ENCODE measurements at regions not wholly inside any gene's neighbourhood (a gene's known extent, or its start where the extent isn't known, plus 50 kb on each side); places are given as distances from the start of the nearest gene placed in this dataset.

- Histone ChIP-seq H3K36me3 (ENCODE audit: control insufficient read depth in 1 of 2, insufficient read depth in 2 of 2, low read length in 2 of 2) (peaks cover 0 to 4% of the 10 kb centered on the region in 2 donors), H3K9me3 (ENCODE audit: control insufficient read depth in 1 of 2, low read length in 2 of 2) (no peaks in the 10 kb centered on the region), H3K4me1 (ENCODE audit: control insufficient read depth in 1 of 2, insufficient read depth in 2 of 2, low read length in 2 of 2) (no peaks in the 10 kb centered on the region)
Measured at GRCh38 chr2:120973196-120973595, 237.5 kb downstream of the GLI2 start.

DNA sequence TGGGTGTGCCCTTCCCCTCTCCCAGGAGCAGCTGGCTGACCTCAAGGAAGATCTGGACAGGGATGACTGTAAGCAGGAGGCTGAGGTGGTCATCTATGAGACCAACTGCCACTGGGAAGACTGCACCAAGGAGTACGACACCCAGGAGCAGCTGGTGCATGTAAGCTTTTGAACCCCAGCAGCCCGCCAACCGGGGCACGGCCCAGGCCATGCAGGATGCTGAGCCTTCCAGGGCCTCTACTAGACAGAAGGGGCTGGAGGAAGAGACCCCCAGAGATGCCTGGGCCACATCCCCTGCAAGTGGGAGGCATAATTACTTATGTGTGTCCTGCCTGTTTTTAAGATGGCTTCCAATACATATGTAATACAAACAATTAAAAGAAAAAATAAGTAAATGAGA is 239.3 kb downstream of the GLI2 start:
- no peaks in the 10 kb centered on the region for H3K9me3 ChIP-seq (ENCODE audit: control insufficient read depth in 1 of 2, low read length in 2 of 2)
- no peak overlapping the region for H3K9ac ChIP-seq (ENCODE audit: low read depth in 1 of 2, low read length in 2 of 2)
- no peaks in the 10 kb centered on the region for H3K4me1 ChIP-seq (ENCODE audit: control insufficient read depth in 1 of 2, insufficient read depth in 2 of 2, low read length in 2 of 2)
- H3K27ac ChIP-seq (ENCODE audit: low read depth, low read length), result no peak overlapping the region
- no peaks in the 10 kb centered on the region for H3K27me3 ChIP-seq (ENCODE audit: control insufficient read depth in 1 of 2, insufficient read depth in 2 of 2, low read length in 2 of 2)
- H3K4me3 ChIP-seq (ENCODE audit: low read depth in 1 of 2, low read length in 2 of 2), result no peak overlapping the region
- H3K36me3 ChIP-seq (ENCODE audit: control insufficient read depth in 1 of 2, insufficient read depth in 2 of 2, low read length in 2 of 2), result peaks cover 0 to 4% of the 10 kb centered on the region in 2 donors

More at GRCh38 chr2:120973196-120973595, 237.5 kb downstream of the GLI2 start:
- Histone ChIP-seq H3K27ac (ENCODE audit: low read depth, low read length) (no peak overlapping the region), H3K4me3 (ENCODE audit: low read depth in 1 of 2, low read length in 2 of 2) (no peak overlapping the region), H3K9ac (ENCODE audit: low read depth in 1 of 2, low read length in 2 of 2) (no peak overlapping the region), H3K27me3 (ENCODE audit: control insufficient read depth in 1 of 2, insufficient read depth in 2 of 2, low read length in 2 of 2) (no peaks in the 10 kb centered on the region)

DNA sequence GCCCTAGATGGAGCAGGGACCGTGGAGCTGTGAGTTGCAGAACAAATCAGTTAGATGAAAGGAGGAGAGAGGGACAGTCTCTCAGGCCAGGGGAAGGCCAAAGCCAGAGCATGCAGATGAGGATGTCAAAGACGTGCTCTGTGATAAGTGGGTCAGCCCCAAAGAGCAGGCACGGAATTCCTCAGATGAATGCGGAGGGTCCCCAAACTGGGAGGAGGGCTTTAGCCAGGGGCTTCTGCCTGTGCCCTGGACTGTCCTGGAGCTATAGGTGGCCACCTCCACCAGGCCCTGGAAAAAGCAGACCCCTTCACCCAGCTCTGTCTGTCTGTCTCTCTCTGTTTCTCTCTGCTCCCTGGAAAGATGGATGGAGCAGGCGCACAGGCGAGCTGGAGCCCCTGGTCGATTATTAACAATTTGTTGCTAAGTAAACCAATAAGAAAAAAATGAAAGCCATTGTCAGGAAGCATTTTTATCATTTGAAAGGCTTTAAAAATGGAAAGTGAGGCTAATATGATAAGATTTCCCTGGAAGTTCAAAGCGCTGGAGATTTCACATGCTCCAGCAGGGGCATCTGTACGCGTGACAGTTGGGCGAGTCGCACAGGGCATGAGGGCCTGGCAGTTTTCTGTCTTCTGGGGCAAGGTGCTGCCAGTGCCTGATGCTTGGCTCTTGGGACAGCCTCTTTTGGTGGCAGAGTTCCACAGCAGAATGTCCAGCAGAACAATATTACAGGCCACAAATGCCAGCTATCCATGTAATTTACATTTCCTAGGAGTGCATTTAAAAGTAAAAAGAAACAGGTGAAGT is 241.0 kb downstream of the GLI2 start:
- Histone ChIP-seq H3K9me3 (ENCODE audit: control insufficient read depth in 1 of 2, low read length in 2 of 2) (no peaks in the 10 kb centered on the region), H3K36me3 (ENCODE audit: control insufficient read depth in 1 of 2, insufficient read depth in 2 of 2, low read length in 2 of 2) (peaks cover 0 to 4% of the 10 kb centered on the region in 2 donors), H3K27ac (ENCODE audit: low read depth, low read length) (no peak overlapping the region), H3K4me1 (ENCODE audit: control insufficient read depth in 1 of 2, insufficient read depth in 2 of 2, low read length in 2 of 2) (no peaks in the 10 kb centered on the region), H3K27me3 (ENCODE audit: control insufficient read depth in 1 of 2, insufficient read depth in 2 of 2, low read length in 2 of 2) (no peaks in the 10 kb centered on the region), H3K4me3 (ENCODE audit: low read depth in 1 of 2, low read length in 2 of 2) (no peak overlapping the region), H3K9ac (ENCODE audit: low read depth in 1 of 2, low read length in 2 of 2) (no peak overlapping the region)

DNA sequence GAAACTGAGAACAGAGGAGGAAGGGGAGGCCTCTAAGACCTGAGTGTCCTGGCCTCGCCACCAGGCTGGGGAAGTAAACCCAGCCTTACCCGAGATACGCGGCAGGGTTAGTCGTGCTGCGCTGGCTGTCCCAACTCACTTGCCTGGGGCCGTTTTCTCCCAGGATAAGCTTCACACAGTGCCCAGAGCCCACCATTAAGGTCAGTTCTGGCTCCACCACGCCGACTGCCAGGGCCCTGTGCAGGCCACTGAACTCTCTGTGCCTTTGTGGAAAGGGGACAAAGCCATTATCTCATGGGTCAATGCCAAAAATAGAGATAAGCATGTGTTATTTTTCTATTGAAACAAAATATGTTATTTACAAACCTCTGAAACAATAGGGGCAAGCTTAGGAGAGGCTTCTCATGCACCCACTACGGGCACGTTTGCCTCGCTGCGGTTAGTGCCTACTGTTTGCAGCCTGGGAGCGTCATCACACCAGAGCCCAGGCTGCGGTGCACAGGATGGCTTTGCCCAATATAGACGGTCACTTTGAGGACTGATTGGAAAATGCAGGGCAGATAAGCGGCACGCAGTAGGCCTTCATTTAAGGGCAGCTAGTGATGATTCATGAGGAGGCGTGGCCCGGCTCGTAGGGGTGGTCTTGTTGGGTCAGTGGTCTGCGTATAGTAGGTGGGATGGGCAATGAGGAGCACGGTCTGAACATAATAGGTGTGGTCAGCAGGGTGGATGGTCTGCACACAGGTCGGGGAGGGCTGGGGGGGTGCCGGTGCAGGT is 242.1 kb downstream of the GLI2 start:
- H3K27ac ChIP-seq (ENCODE audit: low read depth, low read length), result no peak overlapping the region
- no peaks in the 10 kb centered on the region for H3K9me3 ChIP-seq (ENCODE audit: control insufficient read depth in 1 of 2, low read length in 2 of 2)
- no peaks in the 10 kb centered on the region for H3K27me3 ChIP-seq (ENCODE audit: control insufficient read depth in 1 of 2, insufficient read depth in 2 of 2, low read length in 2 of 2)
- no peaks in the 10 kb centered on the region for H3K4me1 ChIP-seq (ENCODE audit: control insufficient read depth in 1 of 2, insufficient read depth in 2 of 2, low read length in 2 of 2)
- no peak overlapping the region for H3K4me3 ChIP-seq (ENCODE audit: low read depth in 1 of 2, low read length in 2 of 2)
- no peak overlapping the region for H3K9ac ChIP-seq (ENCODE audit: low read depth in 1 of 2, low read length in 2 of 2)
- peaks cover 0 to 4% of the 10 kb centered on the region in 2 donors for H3K36me3 ChIP-seq (ENCODE audit: control insufficient read depth in 1 of 2, insufficient read depth in 2 of 2, low read length in 2 of 2)

GRCh38 chr2:120978359-120979050 is 242.8 kb downstream of the GLI2 start:
- H3K27ac ChIP-seq (ENCODE audit: low read depth, low read length), result no peak overlapping the region
- no peaks in the 10 kb centered on the region for H3K9me3 ChIP-seq (ENCODE audit: control insufficient read depth in 1 of 2, low read length in 2 of 2)
- H3K4me3 ChIP-seq (ENCODE audit: low read depth in 1 of 2, low read length in 2 of 2), result no peak overlapping the region
- no peaks in the 10 kb centered on the region for H3K27me3 ChIP-seq (ENCODE audit: control insufficient read depth in 1 of 2, insufficient read depth in 2 of 2, low read length in 2 of 2)
- H3K4me1 ChIP-seq (ENCODE audit: control insufficient read depth in 1 of 2, insufficient read depth in 2 of 2, low read length in 2 of 2), result no peaks in the 10 kb centered on the region
- no peak overlapping the region for H3K9ac ChIP-seq (ENCODE audit: low read depth in 1 of 2, low read length in 2 of 2)
- H3K36me3 ChIP-seq (ENCODE audit: control insufficient read depth in 1 of 2, insufficient read depth in 2 of 2, low read length in 2 of 2), result peaks cover 0 to 4% of the 10 kb centered on the region in 2 donors

GRCh38 chr2:120979398-120979797 is 243.7 kb downstream of the GLI2 start:
- Histone ChIP-seq H3K27me3 (ENCODE audit: control insufficient read depth in 1 of 2, insufficient read depth in 2 of 2, low read length in 2 of 2) (no peaks in the 10 kb centered on the region), H3K4me1 (ENCODE audit: control insufficient read depth in 1 of 2, insufficient read depth in 2 of 2, low read length in 2 of 2) (no peaks in the 10 kb centered on the region), H3K9ac (ENCODE audit: low read depth in 1 of 2, low read length in 2 of 2) (no peak overlapping the region), H3K27ac (ENCODE audit: low read depth, low read length) (no peak overlapping the region), H3K36me3 (ENCODE audit: control insufficient read depth in 1 of 2, insufficient read depth in 2 of 2, low read length in 2 of 2) (peaks cover 0 to 4% of the 10 kb centered on the region in 2 donors), H3K9me3 (ENCODE audit: control insufficient read depth in 1 of 2, low read length in 2 of 2) (no peaks in the 10 kb centered on the region), H3K4me3 (ENCODE audit: low read depth in 1 of 2, low read length in 2 of 2) (no peak overlapping the region)

DNA sequence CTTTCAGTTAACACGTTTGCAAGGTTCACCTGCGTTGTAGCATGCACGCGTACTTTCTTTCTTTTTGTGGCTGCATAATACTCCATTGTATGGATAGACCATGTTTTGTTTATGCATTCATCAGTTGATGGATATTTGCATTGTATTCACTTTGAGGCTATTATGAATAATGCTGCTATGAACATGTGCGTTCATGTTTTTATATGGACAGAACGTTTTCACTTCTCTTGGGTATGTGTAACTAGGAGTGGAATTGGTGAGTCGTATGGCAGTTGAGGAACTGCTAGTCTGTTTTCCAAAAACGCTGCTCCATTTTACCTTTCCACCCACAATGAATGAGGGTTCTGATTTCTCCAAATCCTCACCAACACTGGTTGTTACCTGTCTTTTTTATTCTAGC is 244.3 kb downstream of the GLI2 start:
- Histone ChIP-seq H3K4me3 (ENCODE audit: low read depth in 1 of 2, low read length in 2 of 2) (no peak overlapping the region), H3K9ac (ENCODE audit: low read depth in 1 of 2, low read length in 2 of 2) (no peak overlapping the region), H3K4me1 (ENCODE audit: control insufficient read depth in 1 of 2, insufficient read depth in 2 of 2, low read length in 2 of 2) (no peaks in the 10 kb centered on the region), H3K36me3 (ENCODE audit: control insufficient read depth in 1 of 2, insufficient read depth in 2 of 2, low read length in 2 of 2) (peaks cover 0 to under 1% of the 10 kb centered on the region in 2 donors), H3K27ac (ENCODE audit: low read depth, low read length) (no peak overlapping the region), H3K27me3 (ENCODE audit: control insufficient read depth in 1 of 2, insufficient read depth in 2 of 2, low read length in 2 of 2) (no peaks in the 10 kb centered on the region), H3K9me3 (ENCODE audit: control insufficient read depth in 1 of 2, low read length in 2 of 2) (no peaks in the 10 kb centered on the region)

DNA sequence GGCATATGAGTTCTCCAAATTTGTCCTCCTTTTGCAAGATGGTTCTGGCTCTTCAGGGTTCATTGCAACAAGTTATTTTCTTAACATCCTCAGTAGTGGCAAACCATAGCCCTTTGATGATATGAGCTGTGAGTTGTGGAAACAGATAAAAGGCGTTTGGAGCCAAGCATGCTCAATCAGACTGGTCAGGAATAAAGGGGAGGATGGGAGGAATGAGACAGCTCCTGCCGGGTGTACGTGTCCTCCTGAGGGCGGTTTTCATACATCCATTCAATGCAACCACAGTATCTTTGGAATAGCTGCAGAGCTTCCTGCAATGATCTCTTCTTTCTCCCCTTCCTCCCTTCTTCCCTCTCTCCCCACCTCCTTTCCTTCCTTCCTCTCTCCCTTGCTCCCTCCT is 245.8 kb downstream of the GLI2 start:
- Histone ChIP-seq H3K36me3 (ENCODE audit: control insufficient read depth in 1 of 2, insufficient read depth in 2 of 2, low read length in 2 of 2) (no peaks in the 10 kb centered on the region), H3K9me3 (ENCODE audit: control insufficient read depth in 1 of 2, low read length in 2 of 2) (no peaks in the 10 kb centered on the region), H3K9ac (ENCODE audit: low read depth in 1 of 2, low read length in 2 of 2) (no peak overlapping the region), H3K27ac (ENCODE audit: low read depth, low read length) (no peak overlapping the region), H3K4me3 (ENCODE audit: low read depth in 1 of 2, low read length in 2 of 2) (no peak overlapping the region), H3K27me3 (ENCODE audit: control insufficient read depth in 1 of 2, insufficient read depth in 2 of 2, low read length in 2 of 2) (no peaks in the 10 kb centered on the region), H3K4me1 (ENCODE audit: control insufficient read depth in 1 of 2, insufficient read depth in 2 of 2, low read length in 2 of 2) (no peaks in the 10 kb centered on the region)

DNA sequence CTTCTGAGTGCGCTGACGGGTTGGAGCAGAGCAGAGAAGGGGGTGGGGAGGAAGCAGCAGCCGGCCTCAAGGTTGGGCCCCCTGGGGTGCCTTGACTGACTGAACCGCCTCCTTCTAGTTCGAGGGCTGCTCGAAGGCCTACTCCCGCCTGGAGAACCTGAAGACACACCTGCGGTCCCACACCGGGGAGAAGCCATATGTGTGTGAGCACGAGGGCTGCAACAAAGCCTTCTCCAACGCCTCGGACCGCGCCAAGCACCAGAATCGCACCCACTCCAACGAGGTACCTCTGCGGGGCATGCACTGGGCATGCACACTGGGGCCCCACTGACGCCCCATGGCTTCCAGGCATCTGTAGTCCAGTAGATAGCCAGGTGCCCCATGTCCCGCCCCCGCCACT is 246.9 kb downstream of the GLI2 start:
- H3K27me3 ChIP-seq (ENCODE audit: control insufficient read depth in 1 of 2, insufficient read depth in 2 of 2, low read length in 2 of 2), result no peaks in the 10 kb centered on the region
- H3K4me1 ChIP-seq (ENCODE audit: control insufficient read depth in 1 of 2, insufficient read depth in 2 of 2, low read length in 2 of 2), result no peaks in the 10 kb centered on the region
- no peaks in the 10 kb centered on the region for H3K9me3 ChIP-seq (ENCODE audit: control insufficient read depth in 1 of 2, low read length in 2 of 2)
- H3K36me3 ChIP-seq (ENCODE audit: control insufficient read depth in 1 of 2, insufficient read depth in 2 of 2, low read length in 2 of 2), result peaks cover 0 to 3% of the 10 kb centered on the region in 2 donors
- H3K27ac ChIP-seq (ENCODE audit: low read depth, low read length), result no peak overlapping the region
- no peak overlapping the region for H3K4me3 ChIP-seq (ENCODE audit: low read depth in 1 of 2, low read length in 2 of 2)
- no peak overlapping the region for H3K9ac ChIP-seq (ENCODE audit: low read depth in 1 of 2, low read length in 2 of 2)

DNA sequence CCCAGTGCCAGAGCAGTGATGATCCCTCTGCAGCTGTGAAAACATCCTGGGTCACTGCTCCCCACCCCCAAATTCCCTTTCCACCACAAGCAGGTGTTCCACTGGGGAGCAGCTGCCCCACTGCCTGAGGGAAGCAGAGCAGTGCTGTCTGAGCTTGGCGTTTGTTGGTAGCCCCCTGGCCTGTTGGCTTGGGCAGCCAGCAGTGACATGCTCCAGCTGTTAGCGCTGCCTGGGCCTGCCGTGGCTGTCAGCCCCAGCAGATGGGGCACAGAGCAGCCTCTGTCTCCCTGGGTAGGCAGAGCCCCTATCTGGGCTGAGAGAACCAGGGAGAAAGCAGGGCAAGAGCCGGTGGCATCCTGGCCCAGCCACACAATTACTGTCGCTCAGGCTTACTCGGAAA is 247.7 kb downstream of the GLI2 start:
- Histone ChIP-seq H3K27me3 (ENCODE audit: control insufficient read depth in 1 of 2, insufficient read depth in 2 of 2, low read length in 2 of 2) (no peaks in the 10 kb centered on the region), H3K27ac (ENCODE audit: low read depth, low read length) (no peak overlapping the region), H3K36me3 (ENCODE audit: control insufficient read depth in 1 of 2, insufficient read depth in 2 of 2, low read length in 2 of 2) (peaks cover 0 to 3% of the 10 kb centered on the region in 2 donors), H3K4me3 (ENCODE audit: low read depth in 1 of 2, low read length in 2 of 2) (no peak overlapping the region), H3K4me1 (ENCODE audit: control insufficient read depth in 1 of 2, insufficient read depth in 2 of 2, low read length in 2 of 2) (no peaks in the 10 kb centered on the region), H3K9ac (ENCODE audit: low read depth in 1 of 2, low read length in 2 of 2) (no peak overlapping the region), H3K9me3 (ENCODE audit: control insufficient read depth in 1 of 2, low read length in 2 of 2) (no peaks in the 10 kb centered on the region)
